ENCODE measurements at regions not wholly inside any gene's neighbourhood (a gene's known extent, or its start where the extent isn't known, plus 50 kb on each side); places are given as distances from the start of the nearest gene placed in this dataset.

- H3K27ac ChIP-seq = no peak overlapping the region
- DNase-seq (ENCODE audit: low read depth, low spot score) = no peak
Observed at GRCh38 chr18:29012364-29012763, 835.4 kb upstream of the CDH2 start.

GRCh38 chr18:29009250-29009803, 832.4 kb upstream of the CDH2 start:
- H3K27ac ChIP-seq = no peak overlapping the region
- DNase-seq (ENCODE audit: low read depth, low spot score) = no peak

- no peak overlapping the region for H3K27ac ChIP-seq
- DNase-seq (ENCODE audit: low read depth, low spot score) = no peak
Observed at GRCh38 chr18:29008809-29009208, 831.9 kb upstream of the CDH2 start.

GRCh38 chr18:29007986-29008654, 831.2 kb upstream of the CDH2 start:
- H3K27ac ChIP-seq = no peak overlapping the region
- no peak for DNase-seq (ENCODE audit: low read depth, low spot score)

GRCh38 chr18:29004921-29005320, 828.0 kb upstream of the CDH2 start:
- no peak overlapping the region for H3K27ac ChIP-seq
- no peak for DNase-seq (ENCODE audit: low read depth, low spot score)

GRCh38 chr18:29003194-29003593, 826.3 kb upstream of the CDH2 start:
- H3K27ac ChIP-seq = no peak overlapping the region
- peak; percentile 40 for DNase-seq (ENCODE audit: low read depth, low spot score)

GRCh38 chr18:29002747-29003146, 825.8 kb upstream of the CDH2 start:
- no peak overlapping the region for H3K27ac ChIP-seq
- DNase-seq (ENCODE audit: low read depth, low spot score) = no peak

- H3K27ac ChIP-seq = no peak overlapping the region
- no peak for DNase-seq (ENCODE audit: low read depth, low spot score)
Observed at GRCh38 chr18:28999726-29000125, 822.8 kb upstream of the CDH2 start.

GRCh38 chr18:28995319-28995718, 818.4 kb upstream of the CDH2 start:
- no peak for DNase-seq (ENCODE audit: low read depth, low spot score)
- no peak overlapping the region for H3K27ac ChIP-seq

GRCh38 chr18:28984731-28985130, 807.8 kb upstream of the CDH2 start:
- DNase-seq (ENCODE audit: low read depth, low spot score) = no peak
- no peak overlapping the region for H3K27ac ChIP-seq

- H3K27ac ChIP-seq = no peak overlapping the region
- DNase-seq (ENCODE audit: low read depth, low spot score) = no peak
Observed at GRCh38 chr18:28974504-28974903, 797.6 kb upstream of the CDH2 start.

- DNase-seq (ENCODE audit: low read depth, low spot score) = no peak
- no peak overlapping the region for H3K27ac ChIP-seq
Observed at GRCh38 chr18:28973324-28973723, 796.4 kb upstream of the CDH2 start.

- no peak overlapping the region for H3K27ac ChIP-seq
- DNase-seq (ENCODE audit: low read depth, low spot score) = no peak
Observed at GRCh38 chr18:28972333-28972907, 795.5 kb upstream of the CDH2 start.

GRCh38 chr18:28963481-28963880, 786.6 kb upstream of the CDH2 start:
- DNase-seq (ENCODE audit: low read depth, low spot score) = no peak
- H3K27ac ChIP-seq = no peak overlapping the region

GRCh38 chr18:28961669-28962228, 784.8 kb upstream of the CDH2 start:
- peak; percentile 1 for DNase-seq (ENCODE audit: low read depth, low spot score)
- no peak overlapping the region for H3K27ac ChIP-seq

GRCh38 chr18:28960146-28960545, 783.2 kb upstream of the CDH2 start:
- H3K27ac ChIP-seq = no peak overlapping the region
- DNase-seq (ENCODE audit: low read depth, low spot score) = no peak

- no peak for DNase-seq (ENCODE audit: low read depth, low spot score)
- H3K27ac ChIP-seq = no peak overlapping the region
Observed at GRCh38 chr18:28952339-28952738, 775.4 kb upstream of the CDH2 start.

GRCh38 chr18:28947900-28948299, 771.0 kb upstream of the CDH2 start:
- no peak for DNase-seq (ENCODE audit: low read depth, low spot score)
- H3K27ac ChIP-seq = no peak overlapping the region

GRCh38 chr18:28946471-28946870, 769.5 kb upstream of the CDH2 start:
- DNase-seq (ENCODE audit: low read depth, low spot score) = no peak
- no peak overlapping the region for H3K27ac ChIP-seq

GRCh38 chr18:28922936-28923335, 746.0 kb upstream of the CDH2 start:
- DNase-seq (ENCODE audit: low read depth, low spot score) = no peak
- H3K27ac ChIP-seq = no peak overlapping the region

GRCh38 chr18:28916456-28916855, 739.5 kb upstream of the CDH2 start:
- no peak for DNase-seq (ENCODE audit: low read depth, low spot score)
- H3K27ac ChIP-seq = no peak overlapping the region

- DNase-seq (ENCODE audit: low read depth, low spot score) = no peak
- no peak overlapping the region for H3K27ac ChIP-seq
Observed at GRCh38 chr18:28905509-28905908, 728.6 kb upstream of the CDH2 start.
